Motor neuron (in vitro differentiated cells): ENCODE measurements at regions not wholly inside any gene's neighbourhood (a gene's known extent, or its start where the extent isn't known, plus 50 kb on each side); places are given as distances from the start of the nearest gene placed in this dataset.
A peak's percentile ranks its signal among the peaks of the same experiment; 100 is the strongest.

Experiments
- ATAC-seq, 8 experiments: fragments of 200-7000 bp; cut with Tn5 transposase; replicated peaks in 6 of 8; 2 replicates each; pipeline ENCODE4 v1.8.0; 2021; ENCODE audit warnings: mild to moderate bottlenecking in 8 of 8, moderate library complexity in 8 of 8
- H3K27ac ChIP-seq, 2 donors: fragments of 250-450 bp; sonication (Bioruptor Pico); 2 replicates each; pipeline ENCODE4 v1.9.0; 2021; ENCODE audit warnings: antibody characterized with exemption in 2 of 2, mild to moderate bottlenecking in 2 of 2, moderate library complexity in 1 of 2
- H3K4me1 ChIP-seq, 2 donors: fragments of 250-450 bp; sonication (Bioruptor Pico); replicated peaks in 1 of 2; 2 replicates each; pipeline ENCODE4 v1.6.1; 2021; ENCODE audit warnings: antibody characterized with exemption in 2 of 2, mild to moderate bottlenecking in 2 of 2, moderate library complexity in 1 of 2
- H3K4me3 ChIP-seq, 5 donors: fragments of 250-450 bp; sonication (Bioruptor Pico); 2 replicates each; pipeline ENCODE4 v1.9.0; 2021; ENCODE audit warnings: antibody characterized with exemption in 5 of 5, mild to moderate bottlenecking in 5 of 5, moderate library complexity in 4 of 5
- WGBS, 10 experiments: fragments of 450-650 bp; shearing (Covaris generic); methylation state at CpG; one replicate each; pipeline ENCODE4 v1.0.0; 2022; 5-methylcytosine and 5-hydroxymethylcytosine counted together
- in situ Hi-C, 9 experiments: fragments of 400-800 bp; cut with MboI; loops; one replicate each; pipeline ENCODE4 v1.15.0; 2021; ENCODE audit warnings: low sequenced_read_pairs in 9 of 9, low pct_unique_long_range_greater_than_20kb in 2 of 9; ENCODE audit not compliant: unreplicated experiment in 9 of 9

- Histone ChIP-seq H3K27ac (no peak overlapping the region), H3K4me1 (peaks cover 0 to 8% of the 10 kb centered on the region in 2 donors), H3K4me3 (no peak overlapping the region)
- WGBS, 10 experiments, result 23 to 87% (median 65%) methylated on average over 2 to 6 of the region's 6 CpGs
- in situ Hi-C loops, result no loop called here
- ATAC-seq, result no peak
Observed at GRCh38 chr4:119729835-119730670, 101.4 kb upstream of the PDE5A start.

- 40 to 100% (median 90%) methylated on average over 1 to 2 of the region's 2 CpGs; no CpG with 5 or more reads in 3 of the 10 experiments for WGBS, 10 experiments
- ATAC-seq, result no peak
- in situ Hi-C loops, result no loop called here
- H3K27ac ChIP-seq, result no peak overlapping the region
- H3K4me3 ChIP-seq, result no peak overlapping the region
- H3K4me1 ChIP-seq, result peaks cover 0 to 8% of the 10 kb centered on the region in 2 donors
Observed at GRCh38 chr4:119728692-119729593, 100.3 kb upstream of the PDE5A start.

GRCh38 chr4:119728185-119728584 is 99.6 kb upstream of the PDE5A start:
- in situ Hi-C loops, result no loop called here
- ATAC-seq, result no peak
- H3K27ac ChIP-seq, result no peak overlapping the region
- 0 to 100% (median 80%) methylated on average over 1 of the region's 1 CpG; no CpG with 5 or more reads in 1 of the 10 experiments for WGBS, 10 experiments
- no peak overlapping the region for H3K4me3 ChIP-seq
- H3K4me1 ChIP-seq, result peaks cover 0 to 8% of the 10 kb centered on the region in 2 donors

GRCh38 chr4:119726505-119726904 is 97.9 kb upstream of the PDE5A start:
- Histone ChIP-seq H3K27ac (no peak overlapping the region), H3K4me3 (no peak overlapping the region), H3K4me1 (peaks cover 0 to 8% of the 10 kb centered on the region in 2 donors)
- ATAC-seq, result no peak
- in situ Hi-C loops, result no loop called here
- WGBS, 10 experiments, result 17 to 100% (median 91%) methylated on average over 1 of the region's 1 CpG; no CpG with 5 or more reads in 1 of the 10 experiments

- Histone ChIP-seq H3K4me3 (no peak overlapping the region), H3K4me1 (peaks cover 0 to 8% of the 10 kb centered on the region in 2 donors), H3K27ac (no peak overlapping the region)
- WGBS, 10 experiments, result 0 to 45% (median 22%) methylated on average over 1 to 3 of the region's 3 CpGs; no CpG with 5 or more reads in 2 of the 10 experiments
- in situ Hi-C loops, result no loop called here
- peak in 6 of 8 experiments; percentile 31 to 95 (median 46) for ATAC-seq
Observed at GRCh38 chr4:119725688-119726330, 97.2 kb upstream of the PDE5A start.

GRCh38 chr4:119725011-119725410 is 96.4 kb upstream of the PDE5A start:
- ATAC-seq, result no peak
- in situ Hi-C loops, result no loop called here
- Histone ChIP-seq H3K4me1 (peaks cover 0 to 8% of the 10 kb centered on the region in 2 donors), H3K4me3 (no peak overlapping the region), H3K27ac (no peak overlapping the region)
- 31 to 100% (median 86%) methylated on average over 1 to 6 of the region's 6 CpGs for WGBS, 10 experiments

- peak in 1 of 8 experiments; percentile 76 for ATAC-seq
- in situ Hi-C loops, result no loop called here
- H3K4me1 ChIP-seq, result peaks cover 0 to 8% of the 10 kb centered on the region in 2 donors
- no peak overlapping the region for H3K27ac ChIP-seq
- H3K4me3 ChIP-seq, result no peak overlapping the region
- 50 to 100% (median 89%) methylated on average over 1 of the region's 1 CpG; no CpG with 5 or more reads in 3 of the 10 experiments for WGBS, 10 experiments
Observed at GRCh38 chr4:119722670-119723069, 94.1 kb upstream of the PDE5A start.

GRCh38 chr4:119721878-119722277 is 93.3 kb upstream of the PDE5A start:
- H3K4me3 ChIP-seq, result no peak overlapping the region
- peaks cover 0 to 8% of the 10 kb centered on the region in 2 donors for H3K4me1 ChIP-seq
- no peak overlapping the region for H3K27ac ChIP-seq
- in situ Hi-C loops, result no loop called here
- 40 to 83% (median 80%) methylated on average over 1 of the region's 1 CpG; no CpG with 5 or more reads in 7 of the 10 experiments for WGBS, 10 experiments
- no peak for ATAC-seq

- ATAC-seq, result no peak
Observed at GRCh38 chr4:119715490-119716445, 87.2 kb upstream of the PDE5A start.

GRCh38 chr4:119709418-119709817 is 80.8 kb upstream of the PDE5A start:
- H3K27ac ChIP-seq, result no peak overlapping the region
- H3K4me3 ChIP-seq, result no peak overlapping the region
- in situ Hi-C loops, result no loop called here
- no peak for ATAC-seq
- H3K4me1 ChIP-seq, result no peaks in the 10 kb centered on the region
- WGBS, 10 experiments, result 20 to 100% (median 60%) methylated on average over 1 to 2 of the region's 2 CpGs; no CpG with 5 or more reads in 1 of the 10 experiments

More at GRCh38 chr4:119715490-119716445, 87.2 kb upstream of the PDE5A start:
- in situ Hi-C loops, result no loop called here
- Histone ChIP-seq H3K4me1 (no peaks in the 10 kb centered on the region), H3K27ac (no peak overlapping the region), H3K4me3 (no peak overlapping the region)
- WGBS, 10 experiments, result 50 to 100% (median 79%) methylated on average over 1 to 4 of the region's 4 CpGs; no CpG with 5 or more reads in 4 of the 10 experiments

- WGBS, 10 experiments, result 35 to 100% (median 90%) methylated on average over 1 to 3 of the region's 3 CpGs; no CpG with 5 or more reads in 2 of the 10 experiments
- H3K4me3 ChIP-seq, result no peak overlapping the region
- in situ Hi-C loops, result no loop called here
Observed at GRCh38 chr4:119707336-119707735, 78.7 kb upstream of the PDE5A start.

GRCh38 chr4:119706804-119707203 is 78.2 kb upstream of the PDE5A start:
- Histone ChIP-seq H3K4me1 (no peaks in the 10 kb centered on the region), H3K4me3 (no peak overlapping the region), H3K27ac (no peak overlapping the region)
- ATAC-seq, result no peak
- in situ Hi-C loops, result no loop called here

More at GRCh38 chr4:119707336-119707735, 78.7 kb upstream of the PDE5A start:
- no peak for ATAC-seq
- no peak overlapping the region for H3K27ac ChIP-seq
- no peaks in the 10 kb centered on the region for H3K4me1 ChIP-seq
